OCI-LY3 (cell line): ENCODE measurements at regions not wholly inside any gene's neighbourhood (a gene's known extent, or its start where the extent isn't known, plus 50 kb on each side); places are given as distances from the start of the nearest gene placed in this dataset.

Experiments used
- H2AFZ ChIP-seq: fragments of 200-600, 300-600 bp; shearing (Covaris generic); 2 replicates; pipeline ENCODE4 v1.6.0; 2014; ENCODE audit warnings: antibody characterized with exemption, low read depth, low read length
- H3K27ac ChIP-seq: fragments of 200-600, 300-600 bp; sonication (generic); 2 replicates; pipeline ENCODE4 v1.5.1; 2014; ENCODE audit warnings: mild to moderate bottlenecking, low read length, moderate library complexity, mixed read lengths
- H3K27me3 ChIP-seq: fragments of 200-600, 300-600 bp; sonication (generic); 2 replicates; pipeline ENCODE4 v1.6.1; 2014; ENCODE audit warnings: low read depth, low read length, mixed read lengths
- H3K36me3 ChIP-seq: fragments of 200-600, 300-600 bp; sonication (generic); replicated peaks from 2 replicates; pipeline ENCODE3; 2014; ENCODE audit warnings: low read depth, low read length, mixed read lengths
- H3K4me1 ChIP-seq: fragments of 300-600, 200-600 bp; sonication (generic); 2 replicates; pipeline ENCODE4 v1.6.1; 2014; ENCODE audit warnings: low read length, mixed read lengths
- H3K4me2 ChIP-seq: fragments of 200-600, 300-600 bp; sonication (generic); 2 replicates; pipeline ENCODE4 v1.6.1; 2014; ENCODE audit warnings: low read length, mixed read lengths
- H3K4me3 ChIP-seq: fragments of 300-600, 200-600 bp; sonication (generic); 2 replicates; pipeline ENCODE4 v1.5.1; 2014; ENCODE audit warnings: antibody characterized with exemption, mild to moderate bottlenecking, low read length, moderate library complexity
- H3K79me2 ChIP-seq: fragments of 300-600, 200-600 bp; shearing (Covaris generic); 2 replicates; pipeline ENCODE4 v1.6.1; 2014; ENCODE audit warnings: mild to moderate bottlenecking, low read length, mixed read lengths
- H3K9ac ChIP-seq: fragments of 300-600, 200-600 bp; shearing (Covaris generic); 2 replicates; pipeline ENCODE4 v1.6.0; 2014; ENCODE audit warnings: mild to moderate bottlenecking, low read length, moderate library complexity
- H3K9me3 ChIP-seq: fragments of 200-600, 300-600 bp; shearing (Covaris generic); 2 replicates; pipeline ENCODE4 v1.6.1; 2014; ENCODE audit warnings: low read length, mixed read lengths; ENCODE audit not compliant: insufficient read depth
- H4K20me1 ChIP-seq: fragments of 200-600, 300-600 bp; sonication (generic); 2 replicates; pipeline ENCODE4 v1.6.1; 2016; ENCODE audit warnings: low read length, mixed read lengths; ENCODE audit not compliant: insufficient read depth
- CTCF ChIP-seq: fragments of 200-600, 300-600 bp; sonication (generic); IDR thresholded peaks from 2 replicates; pipeline ENCODE4 v1.5.1; 2014; ENCODE audit warnings: antibody characterized with exemption, low read length, low read depth
- EZH2phosphoT487 ChIP-seq: fragments of 200-600 bp; shearing (Covaris generic); IDR thresholded peaks from 2 replicates; pipeline ENCODE4 v1.6.1; 2018; ENCODE audit warnings: antibody characterized with exemption, mixed run types, low read depth

- Histone ChIP-seq H2AFZ (no peak overlapping the region), H3K27ac (peak overlapping the region; percentile 56)
- TF ChIP-seq CTCF = no peak
Observed at GRCh38 chr3:43892526-43892925, 201.8 kb downstream of the ABHD5 start.

GRCh38 chr3:43893727-43894126 is 203.0 kb downstream of the ABHD5 start:
- Histone ChIP-seq H3K4me2 (peak overlapping the region; percentile 86), H3K27ac (peak overlapping the region; percentile 58), H3K79me2 (no peaks in the 10 kb centered on the region), H3K9ac (peak overlapping the region; percentile 73), H3K27me3 (no peaks in the 10 kb centered on the region), H2AFZ (peak overlapping the region; percentile 72), H3K4me1 (peaks cover 29% of the 10 kb centered on the region), H3K4me3 (peak overlapping the region; percentile 76), H4K20me1 (no peaks in the 10 kb centered on the region), H3K9me3 (no peaks in the 10 kb centered on the region; the same call in 1 of the 2 replicates), H3K36me3 (no peaks in the 10 kb centered on the region)
- TF ChIP-seq EZH2phosphoT487 (no peak), CTCF (no peak)

More at GRCh38 chr3:43892526-43892925, 201.8 kb downstream of the ABHD5 start:
- Histone ChIP-seq H3K79me2 (no peaks in the 10 kb centered on the region), H3K4me1 (peaks cover 29% of the 10 kb centered on the region), H3K9me3 (no peaks in the 10 kb centered on the region; the same call in 1 of the 2 replicates), H3K4me3 (peak overlapping the region; percentile 76), H3K4me2 (peak overlapping the region; percentile 86), H3K36me3 (no peaks in the 10 kb centered on the region), H3K27me3 (peaks cover 5% of the 10 kb centered on the region; the same call in 1 of the 2 replicates), H3K9ac (peak overlapping the region; percentile 73), H4K20me1 (no peaks in the 10 kb centered on the region)

- no peaks in the 10 kb centered on the region for H4K20me1 ChIP-seq
- TF ChIP-seq CTCF (no peak; the same call in 1 of the 2 replicates), EZH2phosphoT487 (no peak)
- H3K36me3 ChIP-seq = no peaks in the 10 kb centered on the region
- H3K27ac ChIP-seq = peak overlapping the region; percentile 58
- H2AFZ ChIP-seq = peak overlapping the region; percentile 72
- peaks cover 29% of the 10 kb centered on the region for H3K4me1 ChIP-seq
- H3K4me3 ChIP-seq = peak overlapping the region; percentile 76
- no peaks in the 10 kb centered on the region for H3K79me2 ChIP-seq
- H3K9ac ChIP-seq = peak overlapping the region; percentile 73
- H3K27me3 ChIP-seq = no peaks in the 10 kb centered on the region
- no peaks in the 10 kb centered on the region; the same call in 1 of the 2 replicates for H3K9me3 ChIP-seq
- H3K4me2 ChIP-seq = peak overlapping the region; percentile 86
Observed at GRCh38 chr3:43894176-43895049, 203.7 kb downstream of the ABHD5 start.

- Histone ChIP-seq H3K36me3 (no peaks in the 10 kb centered on the region), H3K4me3 (no peak overlapping the region), H3K9ac (no peak overlapping the region), H3K9me3 (no peaks in the 10 kb centered on the region; the same call in 1 of the 2 replicates), H3K27ac (no peak overlapping the region), H3K27me3 (no peaks in the 10 kb centered on the region), H3K4me2 (no peak overlapping the region), H3K4me1 (peaks cover 29% of the 10 kb centered on the region), H3K79me2 (no peaks in the 10 kb centered on the region), H4K20me1 (no peaks in the 10 kb centered on the region), H2AFZ (no peak overlapping the region)
- TF ChIP-seq EZH2phosphoT487 (no peak), CTCF (no peak)
Observed at GRCh38 chr3:43895573-43895972, 204.8 kb downstream of the ABHD5 start.
